Smooth muscle cell (in vitro differentiated cells): ENCODE measurements at regions not wholly inside any gene's neighbourhood (a gene's known extent, or its start where the extent isn't known, plus 50 kb on each side); places are given as distances from the start of the nearest gene placed in this dataset.

Experiments
- DNase-seq: peaks from one replicate; lab custom pipeline; 2025; ENCODE audit not compliant: unreplicated experiment; lab: John Stamatoyannopoulos, UW
- H2AFZ ChIP-seq: fragments of 200-600 bp; sonication (generic); 2 replicates; pipeline ENCODE4 v1.6.0; 2016; ENCODE audit warnings: antibody characterized with exemption, low read depth, mild to moderate bottlenecking
- H3F3A ChIP-seq: fragments of 200-600 bp; sonication (generic); 2 replicates; pipeline ENCODE4 v1.6.0; 2017; ENCODE audit warnings: antibody characterized with exemption, low read depth
- H3K27ac ChIP-seq: fragments of 200-600 bp; sonication (generic); 2 replicates; pipeline ENCODE4 v1.5.1; 2016; ENCODE audit warnings: low read depth, mild to moderate bottlenecking
- H3K27me3 ChIP-seq: fragments of 200-600 bp; sonication (generic); 2 replicates; pipeline ENCODE4 v1.6.1; 2016; ENCODE audit warnings: low read depth, mild to moderate bottlenecking
- H3K36me3 ChIP-seq: fragments of 200-600 bp; sonication (generic); 2 replicates; pipeline ENCODE4 v1.5.1; 2016; ENCODE audit warnings: low read depth
- H3K4me1 ChIP-seq: fragments of 200-600 bp; sonication (generic); 2 replicates; pipeline ENCODE4 v1.5.1; 2016; ENCODE audit warnings: low read depth
- H3K4me2 ChIP-seq: fragments of 200-600 bp; sonication (generic); 2 replicates; pipeline ENCODE4 v1.6.0; 2016; ENCODE audit warnings: mild to moderate bottlenecking
- H3K4me3 ChIP-seq: fragments of 200-600 bp; sonication (generic); 2 replicates; pipeline ENCODE4 v1.5.1; 2016; ENCODE audit warnings: mild to moderate bottlenecking
- H3K79me2 ChIP-seq: fragments of 200-600 bp; sonication (generic); 2 replicates; pipeline ENCODE4 v1.6.0; 2016; ENCODE audit warnings: low read depth, mild to moderate bottlenecking
- H3K9ac ChIP-seq: fragments of 200-600 bp; sonication (generic); 2 replicates; pipeline ENCODE4 v1.6.0; 2016; ENCODE audit warnings: low read depth
- H3K9me3 ChIP-seq: fragments of 200-600 bp; sonication (generic); replicated peaks from 2 replicates; pipeline ENCODE4 v1.5.1; 2016; ENCODE audit warnings: low read depth
- H4K20me1 ChIP-seq: fragments of 200-600 bp; sonication (generic); 2 replicates; pipeline ENCODE4 v1.6.0; 2016; ENCODE audit warnings: low read depth
- CTCF ChIP-seq: fragments of 200-600 bp; sonication (generic); IDR thresholded peaks from 2 replicates; pipeline ENCODE4 v1.5.1; 2017; ENCODE audit warnings: borderline replicate concordance, mild to moderate bottlenecking, antibody characterized with exemption; ENCODE audit not compliant: insufficient read depth, poor library complexity, severe bottlenecking
- WGBS: methylation state at CpG from one replicate; pipeline ENCODE4 v1.1.7; 2016; ENCODE audit warnings: low lambda C conversion rate; 5-methylcytosine and 5-hydroxymethylcytosine counted together

- H4K20me1 ChIP-seq, result no peaks in the 10 kb centered on the region
- no peak overlapping the region for H3K9ac ChIP-seq
- no peaks in the 10 kb centered on the region for H3K9me3 ChIP-seq
- no peak for TF ChIP-seq CTCF
- no peak overlapping the region for H3K4me2 ChIP-seq
- 76% methylated on average over 6 of the region's 6 CpGs for WGBS
- H3K36me3 ChIP-seq, result no peaks in the 10 kb centered on the region
- H3K27me3 ChIP-seq, result no peaks in the 10 kb centered on the region
- H3K27ac ChIP-seq, result no peak overlapping the region
- H2AFZ ChIP-seq, result no peak overlapping the region
- no peaks in the 10 kb centered on the region for H3F3A ChIP-seq
- DNase-seq, result no peak
- H3K4me3 ChIP-seq, result no peak overlapping the region
- H3K79me2 ChIP-seq, result peaks cover 24% of the 10 kb centered on the region
- H3K4me1 ChIP-seq, result no peaks in the 10 kb centered on the region
Observed at GRCh38 chr9:28899926-28900325, 1326.6 kb upstream of the C9orf72 start.

- Histone ChIP-seq H3K4me3 (no peak overlapping the region), H3K79me2 (peaks cover 24% of the 10 kb centered on the region), H4K20me1 (no peaks in the 10 kb centered on the region), H3K9me3 (no peaks in the 10 kb centered on the region), H3K27ac (no peak overlapping the region), H3K4me2 (no peak overlapping the region), H3K27me3 (no peaks in the 10 kb centered on the region), H3K36me3 (no peaks in the 10 kb centered on the region), H3K9ac (no peak overlapping the region), H2AFZ (no peak overlapping the region), H3K4me1 (no peaks in the 10 kb centered on the region), H3F3A (no peaks in the 10 kb centered on the region)
- WGBS, result 0% methylated on average over 1 of the region's 1 CpG
- no peak for DNase-seq
- no peak for TF ChIP-seq CTCF
Observed at GRCh38 chr9:28900406-28900805, 1327.1 kb upstream of the C9orf72 start.

GRCh38 chr9:28909526-28909925 is 1336.2 kb upstream of the C9orf72 start:
- Histone ChIP-seq H3K4me2 (no peak overlapping the region), H3F3A (no peaks in the 10 kb centered on the region), H3K27me3 (no peaks in the 10 kb centered on the region), H2AFZ (no peak overlapping the region), H3K79me2 (no peaks in the 10 kb centered on the region), H4K20me1 (no peaks in the 10 kb centered on the region), H3K4me1 (no peaks in the 10 kb centered on the region), H3K36me3 (no peaks in the 10 kb centered on the region), H3K4me3 (no peak overlapping the region), H3K9ac (no peak overlapping the region), H3K27ac (no peak overlapping the region), H3K9me3 (no peaks in the 10 kb centered on the region)
- DNase-seq, result no peak
- WGBS, result 100% methylated on average over 1 of the region's 1 CpG
- no peak for TF ChIP-seq CTCF

GRCh38 chr9:28912621-28913020 is 1339.3 kb upstream of the C9orf72 start:
- TF ChIP-seq CTCF, result no peak
- WGBS, result 93% methylated on average over 2 of the region's 2 CpGs

More at GRCh38 chr9:28912621-28913020, 1339.3 kb upstream of the C9orf72 start:
- Histone ChIP-seq H3K4me2 (no peak overlapping the region), H3K27ac (no peak overlapping the region), H3K79me2 (no peaks in the 10 kb centered on the region), H3K27me3 (no peaks in the 10 kb centered on the region), H3F3A (no peaks in the 10 kb centered on the region), H3K4me3 (no peak overlapping the region), H3K4me1 (no peaks in the 10 kb centered on the region), H3K9ac (no peak overlapping the region), H3K9me3 (no peaks in the 10 kb centered on the region), H2AFZ (no peak overlapping the region), H3K36me3 (no peaks in the 10 kb centered on the region), H4K20me1 (no peaks in the 10 kb centered on the region)
- no peak for DNase-seq
